Sigmoid colon (tissue), 3 donors: ENCODE measurements at regions not wholly inside any gene's neighbourhood (a gene's known extent, or its start where the extent isn't known, plus 50 kb on each side); places are given as distances from the start of the nearest gene placed in this dataset.

ENCODE experiments used
- POLR2A ChIP-seq, 2 donors: fragments of 450-650 bp; IDR thresholded peaks; one replicate each; pipeline ENCODE4 v1.6.1; 2016; ENCODE audit warnings: antibody characterized with exemption in 2 of 2, mild to moderate bottlenecking in 2 of 2, moderate library complexity in 2 of 2
- TF ChIP-seq, protein P1 (sequence below), 4 experiments: fragments of 450-650 bp in 3 of 4; fragments of 200-600 bp in 1 of 4; IDR thresholded peaks; one replicate each; pipeline ENCODE4 v1.5.1; 2016 to 2019; ENCODE audit warnings: antibody characterized with exemption in 4 of 4, mild to moderate bottlenecking in 3 of 4, moderate library complexity in 2 of 4

DNA sequence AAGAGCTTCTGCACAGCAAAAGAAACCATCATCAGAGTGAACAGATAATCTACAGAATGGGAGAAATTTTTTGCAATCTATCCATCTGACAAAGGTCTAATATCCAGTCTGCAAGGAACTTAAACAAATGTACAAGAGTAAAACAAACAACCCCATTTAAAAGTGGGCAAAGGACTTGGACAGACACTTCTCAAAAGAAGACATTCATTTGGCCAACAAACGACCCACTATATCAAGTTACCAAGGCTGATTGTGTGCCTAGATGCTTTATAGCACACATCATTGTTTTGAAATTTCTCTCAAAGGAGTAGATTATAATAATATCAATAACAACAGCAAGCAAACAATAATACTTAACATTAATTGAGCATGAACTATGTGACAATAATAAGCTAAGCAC lies 117.1 kb downstream of the TFPI2 start:
- TF ChIP-seq, protein P1, sequence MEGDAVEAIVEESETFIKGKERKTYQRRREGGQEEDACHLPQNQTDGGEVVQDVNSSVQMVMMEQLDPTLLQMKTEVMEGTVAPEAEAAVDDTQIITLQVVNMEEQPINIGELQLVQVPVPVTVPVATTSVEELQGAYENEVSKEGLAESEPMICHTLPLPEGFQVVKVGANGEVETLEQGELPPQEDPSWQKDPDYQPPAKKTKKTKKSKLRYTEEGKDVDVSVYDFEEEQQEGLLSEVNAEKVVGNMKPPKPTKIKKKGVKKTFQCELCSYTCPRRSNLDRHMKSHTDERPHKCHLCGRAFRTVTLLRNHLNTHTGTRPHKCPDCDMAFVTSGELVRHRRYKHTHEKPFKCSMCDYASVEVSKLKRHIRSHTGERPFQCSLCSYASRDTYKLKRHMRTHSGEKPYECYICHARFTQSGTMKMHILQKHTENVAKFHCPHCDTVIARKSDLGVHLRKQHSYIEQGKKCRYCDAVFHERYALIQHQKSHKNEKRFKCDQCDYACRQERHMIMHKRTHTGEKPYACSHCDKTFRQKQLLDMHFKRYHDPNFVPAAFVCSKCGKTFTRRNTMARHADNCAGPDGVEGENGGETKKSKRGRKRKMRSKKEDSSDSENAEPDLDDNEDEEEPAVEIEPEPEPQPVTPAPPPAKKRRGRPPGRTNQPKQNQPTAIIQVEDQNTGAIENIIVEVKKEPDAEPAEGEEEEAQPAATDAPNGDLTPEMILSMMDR (IDR thresholded peaks at IDR 0.05) = no peak
- TF ChIP-seq POLR2A (IDR thresholded peaks at IDR 0.05) = no peak
